HFFc6 (cell line): ENCODE measurements at regions not wholly inside any gene's neighbourhood (a gene's known extent, or its start where the extent isn't known, plus 50 kb on each side); places are given as distances from the start of the nearest gene placed in this dataset.
"Not testable (repeated sequence)": the region's sequence is repeated elsewhere in the genome, so short reads cannot be mapped to it uniquely, and the experiment has no call there.

Experiments
- DNase-seq: peaks from one replicate; pipeline ENCODE4 v3.0.0-alpha.2; 2018
- H3K27ac Mint-ChIP-seq: 2 replicates; pipeline ENCODE4 v1.8.0; 2020; ENCODE audit warnings: mild to moderate bottlenecking, mixed read lengths
- H3K27me3 Mint-ChIP-seq: 2 replicates; pipeline ENCODE4 v1.8.0; 2021; ENCODE audit warnings: mild to moderate bottlenecking, moderate library complexity, mixed read lengths; ENCODE audit not compliant: insufficient read depth
- H3K36me3 Mint-ChIP-seq: 2 replicates; pipeline ENCODE4 v1.8.0; 2021; ENCODE audit warnings: low read depth, mixed read lengths
- H3K4me1 Mint-ChIP-seq: 2 replicates; pipeline ENCODE4 v1.8.0; 2020; ENCODE audit warnings: low read depth, mixed read lengths
- H3K4me3 Mint-ChIP-seq: 2 replicates; pipeline ENCODE4 v1.8.0; 2020; ENCODE audit warnings: mild to moderate bottlenecking, moderate library complexity, mixed read lengths
- H3K9me3 Mint-ChIP-seq: 2 replicates; pipeline ENCODE4 v1.8.0; 2020; ENCODE audit warnings: mild to moderate bottlenecking, mixed read lengths
- CTCF ChIP-seq: fragments of 200-600 bp; sonication (generic); IDR thresholded peaks from 2 replicates; pipeline ENCODE4 v1.5.0; 2021; ENCODE audit warnings: antibody characterized with exemption, mild to moderate bottlenecking

- H3K4me1 Mint-ChIP-seq, result 0 out of 2 replicates have a peak, but pooled peaks cover 6% of the 10 kb centered on the region
- peaks cover 10% of the 10 kb centered on the region for H3K36me3 Mint-ChIP-seq
- peak; percentile 24; the same call in 1 of the 2 replicates for TF ChIP-seq CTCF
- no peak for DNase-seq
- peaks cover 13% of the 10 kb centered on the region for H3K9me3 Mint-ChIP-seq
- H3K27ac Mint-ChIP-seq, result no peak overlapping the region
- H3K4me3 Mint-ChIP-seq, result no peak overlapping the region
- peaks cover 14% of the 10 kb centered on the region for H3K27me3 Mint-ChIP-seq
Measured at GRCh38 chr10:30709229-30709628, 79.7 kb upstream of the LYZL2 start.

DNA sequence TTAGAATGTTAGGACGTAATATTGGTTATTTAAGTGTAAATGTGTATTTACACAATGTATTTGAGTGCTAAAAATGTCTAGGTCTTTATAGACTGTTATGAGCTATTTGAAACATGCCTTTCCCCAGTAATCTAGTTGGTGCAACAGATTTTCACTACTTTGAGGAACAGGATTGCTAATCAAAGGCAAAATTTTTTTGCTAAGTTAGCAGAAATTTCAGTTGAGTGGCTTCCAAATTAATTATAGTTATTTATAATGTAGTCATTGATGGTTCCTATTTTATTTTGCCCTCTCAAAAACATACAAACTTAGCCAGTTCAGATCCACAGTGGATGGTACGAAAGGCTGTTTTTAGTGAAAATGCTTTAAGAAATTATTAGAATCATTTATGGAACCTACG lies 78.7 kb upstream of the LYZL2 start:
- Mint-ChIP-seq H3K9me3 (peaks cover 3% of the 10 kb centered on the region), H3K36me3 (no peaks in the 10 kb centered on the region), H3K27me3 (peaks cover 10% of the 10 kb centered on the region), H3K4me3 (no peak overlapping the region), H3K4me1 (0 out of 2 replicates have a peak, but pooled peaks cover 6% of the 10 kb centered on the region), H3K27ac (no peak overlapping the region)
- no peak for TF ChIP-seq CTCF
- DNase-seq, result no peak

DNA sequence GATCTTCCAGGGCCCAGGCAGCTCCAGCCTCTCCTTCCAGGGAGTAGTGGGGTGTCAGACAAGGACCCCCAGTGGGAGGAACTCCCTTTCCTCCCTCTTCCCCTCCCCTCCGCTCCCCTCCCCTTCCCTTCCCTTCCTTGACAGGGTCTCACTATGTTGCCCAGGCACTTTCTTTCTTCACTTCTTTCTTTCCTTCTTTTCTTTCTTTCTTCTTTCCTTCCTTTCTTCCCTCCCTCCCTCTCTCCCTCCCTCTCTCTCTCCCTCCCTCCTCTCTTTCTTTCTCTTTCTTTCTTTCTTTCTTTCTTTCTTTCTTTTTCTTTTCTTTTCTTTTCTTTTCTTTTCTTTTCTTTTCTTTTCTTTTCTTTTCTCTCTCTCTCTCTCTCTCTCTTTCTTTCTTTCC lies 76.6 kb upstream of the LYZL2 start:
- not testable (repeated sequence) for H3K27me3 Mint-ChIP-seq, H3K4me3 Mint-ChIP-seq, H3K9me3 Mint-ChIP-seq, H3K36me3 Mint-ChIP-seq, DNase-seq, H3K27ac Mint-ChIP-seq
- H3K4me1 Mint-ChIP-seq, result peaks cover 19% of the 10 kb centered on the region

DNA sequence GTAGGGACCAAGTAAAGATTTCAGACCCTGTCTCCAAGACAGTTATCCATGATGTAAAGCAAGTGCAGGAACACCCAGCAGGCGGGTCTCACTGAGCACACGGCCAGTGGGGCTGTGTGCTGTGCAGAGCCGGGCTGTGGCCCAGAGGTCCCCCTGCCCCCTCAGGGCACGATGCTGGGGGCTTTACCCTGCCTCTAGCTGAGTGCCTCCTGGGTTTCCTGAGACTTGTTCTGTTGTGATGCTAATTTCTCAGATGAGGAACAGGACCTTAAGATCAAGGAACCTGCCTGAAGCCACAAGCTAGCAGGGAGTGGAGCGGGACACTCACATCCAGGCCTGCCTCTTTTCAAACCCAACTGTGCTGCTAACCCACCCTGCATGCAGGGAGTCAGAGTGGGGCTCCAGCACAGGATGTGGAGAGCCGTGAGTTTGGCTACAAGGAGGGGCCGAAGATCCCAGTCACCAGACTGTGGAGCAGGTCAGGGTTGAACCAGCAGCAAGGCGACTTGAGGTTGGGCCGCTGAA lies 76.1 kb upstream of the LYZL2 start:
- no peaks in the 10 kb centered on the region for H3K36me3 Mint-ChIP-seq
- no peak overlapping the region for H3K27ac Mint-ChIP-seq
- H3K4me3 Mint-ChIP-seq, result no peak overlapping the region
- no peak for DNase-seq
- H3K27me3 Mint-ChIP-seq, result peaks cover 5% of the 10 kb centered on the region
- no peaks in the 10 kb centered on the region for H3K9me3 Mint-ChIP-seq
- no peak for TF ChIP-seq CTCF
- peaks cover 23% of the 10 kb centered on the region for H3K4me1 Mint-ChIP-seq

GRCh38 chr10:30705101-30705624 lies 75.6 kb upstream of the LYZL2 start:
- no peak overlapping the region for H3K4me3 Mint-ChIP-seq
- H3K9me3 Mint-ChIP-seq, result no peaks in the 10 kb centered on the region
- H3K27me3 Mint-ChIP-seq, result peaks cover 4% of the 10 kb centered on the region
- no peak for TF ChIP-seq CTCF
- peaks cover 25% of the 10 kb centered on the region for H3K4me1 Mint-ChIP-seq
- no peaks in the 10 kb centered on the region for H3K36me3 Mint-ChIP-seq
- no peak for DNase-seq
- no peak overlapping the region for H3K27ac Mint-ChIP-seq

DNA sequence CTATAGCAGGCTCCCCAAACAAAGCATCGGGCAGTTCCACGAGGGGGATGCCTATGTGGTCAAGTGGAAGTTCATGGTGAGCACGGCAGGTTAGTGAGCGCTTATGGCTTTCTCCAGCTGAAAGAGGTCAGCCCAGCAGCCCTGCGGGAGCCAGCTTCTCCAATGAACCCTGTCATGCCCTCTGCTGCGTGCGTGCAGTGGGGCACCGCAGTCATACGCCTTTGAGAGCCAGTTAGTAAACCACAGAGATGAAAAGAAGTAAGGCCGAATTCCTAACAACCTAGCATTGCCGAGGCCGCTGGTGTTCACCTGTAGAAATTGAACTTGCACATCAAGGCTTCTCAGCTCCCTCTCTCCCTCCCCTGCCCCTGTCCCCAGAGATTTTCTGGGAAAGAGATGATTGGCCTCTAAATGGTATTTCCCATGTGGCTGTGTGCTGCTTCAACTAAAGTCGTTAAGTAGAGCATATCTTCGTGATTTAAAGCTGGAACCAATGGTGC lies 75.1 kb upstream of the LYZL2 start:
- peaks cover 25% of the 10 kb centered on the region for H3K4me1 Mint-ChIP-seq
- H3K36me3 Mint-ChIP-seq, H3K9me3 Mint-ChIP-seq, DNase-seq, H3K27ac Mint-ChIP-seq, H3K27me3 Mint-ChIP-seq, H3K4me3 Mint-ChIP-seq: not testable (repeated sequence)
